ENCODE measurements at regions not wholly inside any gene's neighbourhood (a gene's known extent, or its start where the extent isn't known, plus 50 kb on each side); places are given as distances from the start of the nearest gene placed in this dataset.
"Not testable (repeated sequence)": the region's sequence is repeated elsewhere in the genome, so short reads cannot be mapped to it uniquely, and the experiment has no call there.

- DNase-seq (ENCODE audit: low read depth in 2 of 3, low spot score in 1 of 3) = no peak
These were observed 221.8 kb downstream of the ANAPC1 start for GRCh38 chr2:111662039-111662770.

- peak; percentile 28 to 51 (median 41) for DNase-seq (ENCODE audit: low read depth in 2 of 3, low spot score in 1 of 3)
These were observed 221.1 kb downstream of the ANAPC1 start for GRCh38 chr2:111662771-111663470.

GRCh38 chr2:111663471-111664274 is 220.3 kb downstream of the ANAPC1 start:
- DNase-seq (ENCODE audit: low read depth in 2 of 3, low spot score in 1 of 3) = no peak

DNA sequence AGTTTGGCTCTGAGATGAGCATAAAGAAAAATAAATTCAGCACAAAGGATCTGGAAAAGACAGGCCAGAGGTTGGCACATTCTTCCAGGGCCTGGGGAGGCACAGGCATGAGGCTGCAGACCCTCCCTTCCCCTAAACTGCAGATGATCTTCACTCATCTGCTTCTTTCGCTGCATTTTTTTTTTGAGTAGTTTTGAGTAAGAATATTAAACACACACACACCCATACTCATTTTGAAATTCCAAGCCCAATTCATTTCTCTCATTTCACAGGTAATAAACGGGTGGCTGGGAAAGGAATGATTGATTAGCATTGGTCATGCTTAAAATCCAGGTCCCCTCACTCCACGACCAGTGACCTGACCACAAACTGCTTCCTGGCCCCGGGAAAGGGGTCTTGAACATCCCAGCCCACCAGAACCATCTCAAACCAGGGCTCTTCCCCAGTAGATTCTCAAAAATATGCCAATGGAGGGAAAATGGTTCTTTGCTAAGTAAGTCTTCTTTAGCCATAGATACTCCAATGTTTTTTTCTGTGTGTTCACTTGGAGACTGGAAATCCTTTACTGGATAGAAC is 219.6 kb downstream of the ANAPC1 start:
- DNase-seq (ENCODE audit: low read depth in 2 of 3, low spot score in 1 of 3) = no peak

DNA sequence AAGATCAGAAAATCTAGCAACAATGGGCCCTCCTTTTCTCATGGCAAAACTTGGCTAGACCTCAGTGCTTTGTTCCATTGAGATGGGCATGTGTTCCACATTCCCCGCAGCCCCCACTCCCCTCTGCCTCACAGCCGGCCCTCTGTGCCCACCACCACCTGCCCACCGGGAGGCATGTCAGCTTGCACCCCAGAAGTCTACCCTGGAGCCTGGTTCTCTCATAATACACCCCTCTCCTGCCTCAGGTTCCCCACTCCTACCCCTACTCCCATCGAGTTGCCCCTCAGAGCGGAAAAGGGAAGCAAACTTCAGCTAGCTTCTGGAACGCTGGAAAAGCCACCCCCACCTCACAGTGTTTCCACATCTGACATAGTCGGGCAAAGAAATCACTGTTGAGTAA is 219.0 kb downstream of the ANAPC1 start:
- no peak for DNase-seq (ENCODE audit: low read depth in 2 of 3, low spot score in 1 of 3)

DNA sequence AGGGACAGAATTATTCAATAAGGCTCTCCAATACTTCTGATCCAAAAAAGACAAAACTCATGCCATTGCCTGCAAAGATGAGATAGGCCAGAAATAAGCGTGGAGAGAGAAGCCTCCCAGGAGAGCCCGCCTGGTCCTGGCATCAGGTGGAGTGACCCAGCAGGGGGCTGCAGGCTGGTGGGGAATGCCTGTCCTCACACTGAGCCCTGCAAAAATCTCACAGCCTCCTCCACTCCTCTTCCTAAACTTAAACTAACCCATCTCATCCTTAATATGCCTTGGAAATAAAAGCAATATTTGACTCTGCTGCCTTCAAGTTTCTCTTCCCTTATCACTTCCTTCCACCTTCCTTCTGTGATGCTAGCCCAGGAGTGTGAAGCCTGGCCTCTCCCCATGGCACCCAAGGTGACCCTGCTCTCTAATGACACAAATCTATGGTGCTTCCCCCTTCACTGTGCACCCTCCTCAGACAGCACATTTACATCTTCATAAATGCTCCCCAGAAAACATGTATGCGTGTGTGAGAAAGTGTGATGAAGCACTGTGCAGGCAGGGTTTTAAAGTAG is 218.4 kb downstream of the ANAPC1 start:
- DNase-seq (ENCODE audit: low read depth in 2 of 3, low spot score in 1 of 3) = no peak

GRCh38 chr2:111666160-111666559 is 217.8 kb downstream of the ANAPC1 start:
- no peak for DNase-seq (ENCODE audit: low read depth in 2 of 3, low spot score in 1 of 3)

GRCh38 chr2:111667001-111667400 is 217.0 kb downstream of the ANAPC1 start:
- DNase-seq (ENCODE audit: low read depth in 2 of 3, low spot score in 1 of 3) = no peak

- no peak for DNase-seq (ENCODE audit: low read depth in 2 of 3, low spot score in 1 of 3)
These were observed 216.3 kb downstream of the ANAPC1 start for GRCh38 chr2:111667542-111668273.

GRCh38 chr2:111668274-111668616 is 215.7 kb downstream of the ANAPC1 start:
- DNase-seq (ENCODE audit: low read depth in 2 of 3, low spot score in 1 of 3) = no peak

DNA sequence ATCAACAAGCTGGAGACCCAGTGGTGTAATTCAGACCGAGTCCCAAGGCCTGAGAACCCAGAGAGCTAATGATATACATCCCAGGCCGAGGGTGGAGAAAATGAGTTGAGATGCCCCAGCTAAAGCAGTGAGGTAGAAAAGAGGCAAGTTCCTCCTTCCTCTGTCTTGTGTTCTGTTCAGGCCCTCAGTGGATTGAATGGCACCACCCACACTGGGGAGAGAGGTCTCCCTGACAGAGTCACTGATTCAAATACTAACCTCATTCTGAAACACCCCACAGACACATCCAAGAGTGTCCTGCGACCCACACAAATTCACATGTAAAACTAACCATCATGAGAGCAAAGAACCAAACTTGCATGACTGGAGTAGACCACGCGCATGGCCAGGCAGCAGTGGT is 215.3 kb downstream of the ANAPC1 start:
- DNase-seq (ENCODE audit: low read depth in 2 of 3, low spot score in 1 of 3) = no peak

DNA sequence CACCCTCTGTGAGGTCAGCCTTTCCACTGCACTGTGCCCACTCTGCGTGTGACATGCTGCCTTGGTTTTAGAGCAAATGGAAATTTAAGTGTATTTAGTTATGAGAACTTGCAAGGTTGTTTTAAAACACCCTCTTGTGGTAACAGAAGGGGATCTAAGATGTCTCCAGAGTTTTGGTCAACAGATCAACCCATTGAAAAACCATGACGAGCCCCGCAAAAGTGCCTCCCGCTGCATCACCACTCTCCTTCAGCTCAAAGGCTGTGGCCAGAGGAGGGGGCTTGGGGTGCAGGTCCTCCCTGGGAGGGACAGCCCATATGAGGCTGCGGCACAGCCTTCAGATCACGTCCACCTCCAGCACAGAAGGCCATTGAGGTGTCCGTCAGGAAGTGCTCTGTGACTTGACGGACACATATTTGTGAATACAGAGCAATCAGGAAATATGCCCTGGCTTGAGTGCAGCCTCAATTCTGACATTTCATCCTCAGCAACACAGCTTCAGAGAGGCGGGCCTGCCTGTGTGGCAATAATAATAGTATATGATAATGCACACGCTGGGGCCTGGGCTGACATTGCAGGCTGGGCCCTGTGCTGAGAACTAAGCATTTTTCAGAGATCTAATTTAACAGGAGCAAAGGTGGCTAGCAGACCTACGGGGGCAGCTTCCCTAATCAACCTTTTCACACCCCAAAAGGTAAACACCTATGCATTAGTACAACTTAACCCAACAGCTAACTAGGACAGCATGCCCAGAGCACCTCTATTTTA is 213.9 kb downstream of the ANAPC1 start:
- DNase-seq (ENCODE audit: low read depth in 2 of 3, low spot score in 1 of 3) = no peak

- DNase-seq (ENCODE audit: low read depth in 2 of 3, low spot score in 1 of 3) = no peak
These were observed 213.2 kb downstream of the ANAPC1 start for GRCh38 chr2:111670776-111671175.

DNA sequence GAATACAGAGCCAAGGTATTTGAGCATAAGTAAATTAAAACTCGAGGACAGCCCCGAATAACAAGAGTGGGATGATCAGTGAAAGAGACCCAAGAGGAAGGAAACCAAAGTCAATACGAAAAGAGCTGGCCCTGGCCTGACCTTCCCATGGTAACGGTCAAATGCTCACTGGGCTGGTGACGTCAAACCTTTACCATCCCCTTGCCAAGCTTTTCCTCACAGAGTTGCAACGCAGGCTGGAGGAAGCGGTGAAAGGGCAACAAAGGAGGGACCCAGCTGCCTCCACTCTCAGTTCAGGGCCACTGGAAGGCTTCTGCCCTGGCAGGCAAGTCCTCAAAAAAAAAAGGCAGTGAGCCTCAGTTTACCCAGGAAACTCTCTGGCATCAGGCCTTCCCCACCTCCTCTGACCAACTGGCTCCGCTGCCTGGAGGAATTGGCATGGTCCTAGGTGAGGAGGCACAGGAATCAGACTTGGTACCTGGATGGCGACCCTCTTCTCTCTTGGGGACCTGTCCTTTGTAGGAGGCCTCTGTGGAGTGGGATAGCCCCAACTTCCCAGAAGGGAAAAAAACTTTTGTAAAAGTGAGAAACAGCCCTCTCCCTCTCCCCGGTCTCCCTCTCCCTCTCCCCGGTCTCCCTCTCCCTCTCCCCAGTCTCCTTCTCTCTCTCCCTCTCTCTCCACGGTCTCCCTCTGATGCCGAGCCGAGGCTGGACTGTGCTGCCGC is 212.4 kb downstream of the ANAPC1 start:
- no peak for DNase-seq (ENCODE audit: low read depth in 2 of 3, low spot score in 1 of 3)

- DNase-seq (ENCODE audit: low read depth in 2 of 3, low spot score in 1 of 3) = not testable (repeated sequence)
These were observed 211.4 kb downstream of the ANAPC1 start for GRCh38 chr2:111672641-111673040.

DNA sequence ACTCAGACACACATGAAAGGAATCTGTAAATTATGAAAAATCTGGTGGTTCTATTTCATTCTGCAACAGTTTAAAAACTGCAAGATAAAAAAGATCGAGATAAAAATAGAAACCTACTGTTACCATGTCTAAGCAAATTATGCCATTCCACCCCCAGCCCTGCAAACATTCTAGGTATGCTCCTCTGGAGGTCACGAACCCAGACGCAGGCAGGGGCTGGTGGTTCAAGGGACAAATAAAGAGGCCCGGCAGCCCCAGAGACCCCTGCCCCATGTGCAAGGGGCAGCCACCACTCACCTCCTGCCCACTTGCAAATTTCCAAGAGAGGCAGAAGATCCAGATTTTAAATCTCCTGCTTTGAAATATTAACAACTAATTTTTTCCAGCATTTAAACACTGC is 210.5 kb downstream of the ANAPC1 start:
- no peak for DNase-seq (ENCODE audit: low read depth in 2 of 3, low spot score in 1 of 3)

- DNase-seq (ENCODE audit: low read depth in 2 of 3, low spot score in 1 of 3) = no peak
These were observed 208.4 kb downstream of the ANAPC1 start for GRCh38 chr2:111675419-111676194.

- no peak for DNase-seq (ENCODE audit: low read depth in 2 of 3, low spot score in 1 of 3)
These were observed 207.6 kb downstream of the ANAPC1 start for GRCh38 chr2:111676291-111676822.

Data from stimulated activated CD4-positive, alpha-beta T cell treated with anti-CD3 and anti-CD28 coated beads, Interleukin-12 subunit alpha, Interleukin-12 subunit beta, amount 100 ng/mL, for 48 hours (primary cell).